ENCODE measurements at regions not wholly inside any gene's neighbourhood (a gene's known extent, or its start where the extent isn't known, plus 50 kb on each side); places are given as distances from the start of the nearest gene placed in this dataset.

DNA sequence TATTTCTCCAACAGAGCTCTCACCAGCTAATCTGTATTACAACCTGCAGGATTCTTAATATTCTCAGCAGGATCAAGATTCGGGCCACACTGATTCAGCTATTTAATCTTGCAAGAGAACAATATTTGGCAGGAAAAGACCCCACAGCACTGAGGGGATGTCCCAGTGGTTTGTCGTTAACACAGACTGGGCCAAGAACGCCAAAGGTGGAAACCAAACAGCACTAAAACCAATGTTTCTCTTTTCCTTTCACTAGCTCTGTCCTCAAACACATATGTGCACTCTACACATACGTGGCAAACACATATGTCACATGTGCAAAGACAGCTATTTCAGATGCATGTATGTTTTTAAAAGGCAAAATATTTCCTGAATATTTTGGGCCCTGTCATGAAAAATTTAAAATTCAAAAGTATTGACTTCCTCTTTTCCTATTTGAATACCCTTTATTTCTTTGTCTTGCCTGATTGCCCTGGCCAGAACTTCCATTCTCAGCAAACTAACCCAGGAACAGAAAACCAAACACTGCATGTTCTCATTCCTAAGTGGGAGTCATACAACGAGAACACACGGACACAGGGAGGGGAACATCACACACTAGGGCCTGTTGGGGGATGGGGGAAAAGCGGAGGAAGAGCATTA is 51.7 kb upstream of the NEBL start:
- Mint-ChIP-seq H3K4me1 (ENCODE audit: insufficient read depth, unreplicated experiment) (no peaks in the 10 kb centered on the region), H3K9me3 (ENCODE audit: unreplicated experiment) (no peaks in the 10 kb centered on the region), H3K27me3 (ENCODE audit: insufficient read depth, unreplicated experiment) (no peaks in the 10 kb centered on the region), H3K4me3 (ENCODE audit: unreplicated experiment) (no peak overlapping the region), H3K27ac (ENCODE audit: low read depth, unreplicated experiment) (no peak overlapping the region), H3K36me3 (ENCODE audit: insufficient read depth, unreplicated experiment) (peaks cover 10% of the 10 kb centered on the region)
- ChIA-PET CTCF (no interaction called here), POLR2A (no interaction called here)
- TF ChIP-seq, protein P1, sequence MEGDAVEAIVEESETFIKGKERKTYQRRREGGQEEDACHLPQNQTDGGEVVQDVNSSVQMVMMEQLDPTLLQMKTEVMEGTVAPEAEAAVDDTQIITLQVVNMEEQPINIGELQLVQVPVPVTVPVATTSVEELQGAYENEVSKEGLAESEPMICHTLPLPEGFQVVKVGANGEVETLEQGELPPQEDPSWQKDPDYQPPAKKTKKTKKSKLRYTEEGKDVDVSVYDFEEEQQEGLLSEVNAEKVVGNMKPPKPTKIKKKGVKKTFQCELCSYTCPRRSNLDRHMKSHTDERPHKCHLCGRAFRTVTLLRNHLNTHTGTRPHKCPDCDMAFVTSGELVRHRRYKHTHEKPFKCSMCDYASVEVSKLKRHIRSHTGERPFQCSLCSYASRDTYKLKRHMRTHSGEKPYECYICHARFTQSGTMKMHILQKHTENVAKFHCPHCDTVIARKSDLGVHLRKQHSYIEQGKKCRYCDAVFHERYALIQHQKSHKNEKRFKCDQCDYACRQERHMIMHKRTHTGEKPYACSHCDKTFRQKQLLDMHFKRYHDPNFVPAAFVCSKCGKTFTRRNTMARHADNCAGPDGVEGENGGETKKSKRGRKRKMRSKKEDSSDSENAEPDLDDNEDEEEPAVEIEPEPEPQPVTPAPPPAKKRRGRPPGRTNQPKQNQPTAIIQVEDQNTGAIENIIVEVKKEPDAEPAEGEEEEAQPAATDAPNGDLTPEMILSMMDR (IDR thresholded peaks at IDR 0.05; ENCODE audit: unreplicated experiment) = no peak
- no TSS peak for BruUV-seq (replicated peaks)
- no peak for DNase-seq (ENCODE audit: unreplicated experiment)
- intact Hi-C loops (cut with micrococcal nuclease) = no loop called here

Measured in MCF 10A (cell line).